Endothelial cell of umbilical vein (primary cell): ENCODE measurements at regions not wholly inside any gene's neighbourhood (a gene's known extent, or its start where the extent isn't known, plus 50 kb on each side); places are given as distances from the start of the nearest gene placed in this dataset.

Experiments
- BruUV-seq: library from RNA; stranded (reverse); fragments of 400-500 nt; replicated peaks from 2 replicates; lab custom pipeline; 2021; lab: Mats Ljungman, UMichigan
- CTCF ChIA-PET: fragments of 300-600, 350-600 bp; sonication (Branson Sonifier 250); formaldehyde crosslinking; loops from one replicate; lab custom pipeline; 2021; ENCODE audit warnings: antibody characterized with exemption, inconsistent platforms; lab: Charles Lee
- POLR2A ChIA-PET: fragments of 300-600, 350-600 bp; sonication (Branson Sonifier 250); formaldehyde crosslinking; loops from one replicate; lab custom pipeline; 2021; ENCODE audit warnings: antibody characterized with exemption, inconsistent platforms; lab: Charles Lee
- DNase-seq: peaks from one replicate; pipeline ENCODE4 v3.0.0-alpha.2; 2011; ENCODE audit warnings: low read depth, low spot score
- FAIRE-seq: peaks from 2 replicates; lab custom pipeline; 2011; peaks lifted over from hg19 to GRCh38; lab: Jason Lieb, UNC
- H2AFZ ChIP-seq: 2 replicates; pipeline ENCODE4 v1.6.0; 2012; ENCODE audit warnings: low read depth, low read length, control low read depth, inconsistent platforms
- H3K27ac ChIP-seq: 2 replicates; pipeline ENCODE4 v1.5.1; 2011; ENCODE audit warnings: low read depth, mild to moderate bottlenecking, control low read depth, low read length, moderate library complexity; ENCODE audit not compliant: insufficient read depth
- H3K27me3 ChIP-seq, 2 experiments: 2 replicates each; pipeline versions ENCODE4 v1.6.0 to v1.6.1; 2011; ENCODE audit warnings: low read length in 2 of 2, mixed read lengths in 1 of 2; ENCODE audit not compliant: control insufficient read depth in 2 of 2, insufficient read depth in 2 of 2
- H3K36me3 ChIP-seq, 2 experiments: 2 replicates in 1 of 2; 3 replicates in 1 of 2; pipeline ENCODE4 v1.5.1; 2011; ENCODE audit warnings: low read length in 2 of 2, mild to moderate bottlenecking in 1 of 2, moderate library complexity in 1 of 2; ENCODE audit not compliant: control insufficient read depth in 2 of 2, insufficient read depth in 2 of 2; ENCODE audit errors: extremely low read depth in 1 of 2
- H3K4me1 ChIP-seq: 3 replicates; pipeline ENCODE4 v1.5.1; 2011; ENCODE audit warnings: mild to moderate bottlenecking, low read length; ENCODE audit not compliant: control insufficient read depth, insufficient read depth; ENCODE audit errors: extremely low read depth
- H3K4me2 ChIP-seq: 2 replicates; pipeline ENCODE4 v1.6.1; 2011; ENCODE audit warnings: low read length, control low read depth, mixed read lengths; ENCODE audit not compliant: insufficient read depth
- H3K4me3 ChIP-seq, 3 experiments: fragments of 200-600 bp in 1 of 3; sonication (generic), shearing (Covaris generic) in 1 of 3; replicated peaks in 1 of 3; 2 replicates each; pipeline ENCODE4 v1.5.1; 2011 to 2016; ENCODE audit warnings: control low read depth in 3 of 3, low read length in 3 of 3, mild to moderate bottlenecking in 2 of 3, inconsistent platforms in 1 of 3, low read depth in 1 of 3, moderate library complexity in 1 of 3; ENCODE audit not compliant: insufficient read depth in 1 of 3
- H3K79me2 ChIP-seq: 2 replicates; pipeline ENCODE4 v1.6.0; 2012; ENCODE audit warnings: low read length, inconsistent platforms; ENCODE audit not compliant: control insufficient read depth, insufficient read depth
- H3K9ac ChIP-seq: replicated peaks from 2 replicates; pipeline ENCODE3; 2011; ENCODE audit warnings: low read length, control low read depth; ENCODE audit not compliant: insufficient read depth; ENCODE audit errors: extremely low read depth
- H3K9me1 ChIP-seq: replicated peaks from 3 replicates; pipeline ENCODE4 v1.6.0; 2011; ENCODE audit warnings: mild to moderate bottlenecking, low read length; ENCODE audit not compliant: control insufficient read depth, insufficient read depth; ENCODE audit errors: extremely low read depth
- H3K9me3 ChIP-seq: replicated peaks from 2 replicates; pipeline ENCODE4 v1.5.1; 2012; ENCODE audit warnings: low read length, inconsistent platforms; ENCODE audit not compliant: control insufficient read depth, insufficient read depth
- H4K20me1 ChIP-seq: replicated peaks from 2 replicates; pipeline ENCODE3; 2011; ENCODE audit warnings: mild to moderate bottlenecking, low read length; ENCODE audit not compliant: control insufficient read depth, insufficient read depth; ENCODE audit errors: extremely low read depth
- CTCF ChIP-seq, 2 donors: IDR thresholded peaks; 1 replicate in 1 of 2; 2 replicates in 1 of 2; pipeline ENCODE4 v1.5.1; 2011; ENCODE audit warnings: low read length in 2 of 2, mild to moderate bottlenecking in 2 of 2, moderate library complexity in 2 of 2, control low read depth in 1 of 2, inconsistent platforms in 1 of 2, low read depth in 1 of 2; ENCODE audit not compliant: insufficient read depth in 1 of 2; ENCODE audit errors: extremely low read depth in 1 of 2
- EZH2 ChIP-seq: IDR thresholded peaks from 2 replicates; pipeline ENCODE4 v1.6.1; 2012; ENCODE audit warnings: borderline replicate concordance, low read depth, mild to moderate bottlenecking, moderate library complexity, low read length, inconsistent platforms; ENCODE audit not compliant: severe bottlenecking
- FOS ChIP-seq: IDR thresholded peaks from 2 replicates; pipeline ENCODE4 v1.6.1; 2011; ENCODE audit warnings: mild to moderate bottlenecking, low read length, moderate library complexity, borderline replicate concordance; ENCODE audit not compliant: insufficient read depth
- GATA2 ChIP-seq: IDR thresholded peaks from 2 replicates; pipeline ENCODE4 v1.7.0; 2011; ENCODE audit warnings: low read depth, mild to moderate bottlenecking, moderate library complexity, mixed read lengths, low read length; ENCODE audit not compliant: insufficient read length, insufficient read depth
- JUN ChIP-seq: IDR thresholded peaks from 2 replicates; pipeline ENCODE4 v1.6.1; 2011; ENCODE audit warnings: borderline replicate concordance, low read depth; ENCODE audit not compliant: insufficient read length, insufficient read depth
- MAX ChIP-seq: IDR thresholded peaks from 2 replicates; pipeline ENCODE4 v1.6.1; 2011; ENCODE audit not compliant: insufficient read depth, insufficient read length
- MYC ChIP-seq: IDR thresholded peaks from one replicate; pipeline ENCODE4 v1.6.1; 2011; ENCODE audit warnings: mild to moderate bottlenecking, low read depth, low read length
- POLR2A ChIP-seq: IDR thresholded peaks from 2 replicates; pipeline ENCODE4 v1.6.1; 2012; ENCODE audit warnings: low read depth, mild to moderate bottlenecking, control low read depth, low read length
- POLR2AphosphoS5 ChIP-seq: IDR thresholded peaks from 2 replicates; pipeline ENCODE4 v1.6.1; 2012; ENCODE audit warnings: low read depth, mild to moderate bottlenecking, control low read depth, low read length, moderate library complexity; ENCODE audit not compliant: insufficient read depth
- dilution Hi-C: fragments of 300-500 bp; cut with MboI; formaldehyde crosslinking; loops from one replicate; pipeline ENCODE4 v1.15.0; 2019; ENCODE audit warnings: low sequenced_read_pairs; ENCODE audit not compliant: extremely low pct_ligation_motif_present
- intact Hi-C: fragments of 100-400 bp; cut with micrococcal nuclease; formaldehyde crosslinking; loops from one replicate; pipeline ENCODE4 v1.10.0; 2022

- H3K27ac ChIP-seq: no peak overlapping the region
These were observed 88.7 kb downstream of the ASB1 start for GRCh38 chr2:238515377-238515776.

More at GRCh38 chr2:238515377-238515776, 88.7 kb downstream of the ASB1 start:
- dilution Hi-C loops: loop anchor here (5.0 kb wide), 1 partner anchor 52 kb away; no protein-coding TSS in a partner anchor
- DNase-seq: no peak
- CTCF ChIA-PET: interaction anchor here (0.8 to 7.5 kb wide), 3 partner anchors 13 to 271 kb away, joined by 3 to 223 read pairs (median 5); no protein-coding TSS in a partner anchor
- Histone ChIP-seq H3K4me2 (no peak overlapping the region), H3K27me3 (no peaks in the 10 kb centered on the region), H3K9me1 (no peaks in the 10 kb centered on the region), H3K9me3 (no peaks in the 10 kb centered on the region), H3K36me3 (no peaks in the 10 kb centered on the region), H3K9ac (no peak overlapping the region), H3K4me1 (no peaks in the 10 kb centered on the region), H3K4me3 (no peak overlapping the region), H4K20me1 (no peaks in the 10 kb centered on the region), H2AFZ (no peak overlapping the region), H3K79me2 (no peaks in the 10 kb centered on the region)
- FAIRE-seq: no peak
- POLR2A ChIA-PET: no interaction called here
- intact Hi-C loops: no loop called here
- no peak for TF ChIP-seq POLR2A
- TF ChIP-seq EZH2: no peak
- no peak for TF ChIP-seq JUN
- TF ChIP-seq CTCF (IDR thresholded peaks at IDR 0.05; ENCODE audit: extremely low read depth in 1 of 2, insufficient read depth in 1 of 2, low read depth in 1 of 2, low read length in 2 of 2): no peak
- TF ChIP-seq FOS: no peak
- no peak for TF ChIP-seq MYC
- TF ChIP-seq MAX: no peak
- no peak for TF ChIP-seq GATA2
- TF ChIP-seq POLR2AphosphoS5: no peak
- BruUV-seq: no TSS peak
